Fibroblast of villous mesenchyme (primary cell): ENCODE measurements at regions not wholly inside any gene's neighbourhood (a gene's known extent, or its start where the extent isn't known, plus 50 kb on each side); places are given as distances from the start of the nearest gene placed in this dataset.

Experiments
- DNase-seq: peaks from one replicate; pipeline ENCODE4 v3.0.0-alpha.2; 2010; ENCODE audit warnings: low read depth
- H3K4me3 ChIP-seq: 2 replicates; pipeline ENCODE4 v1.5.1; 2011; ENCODE audit warnings: low read depth, mild to moderate bottlenecking, low read length
- TF ChIP-seq, protein P1 (sequence below): IDR thresholded peaks from 2 replicates; pipeline ENCODE4 v1.5.1; 2012; ENCODE audit warnings: low read depth, mild to moderate bottlenecking, low read length; ENCODE audit not compliant: insufficient read depth

- TF ChIP-seq, protein P1, sequence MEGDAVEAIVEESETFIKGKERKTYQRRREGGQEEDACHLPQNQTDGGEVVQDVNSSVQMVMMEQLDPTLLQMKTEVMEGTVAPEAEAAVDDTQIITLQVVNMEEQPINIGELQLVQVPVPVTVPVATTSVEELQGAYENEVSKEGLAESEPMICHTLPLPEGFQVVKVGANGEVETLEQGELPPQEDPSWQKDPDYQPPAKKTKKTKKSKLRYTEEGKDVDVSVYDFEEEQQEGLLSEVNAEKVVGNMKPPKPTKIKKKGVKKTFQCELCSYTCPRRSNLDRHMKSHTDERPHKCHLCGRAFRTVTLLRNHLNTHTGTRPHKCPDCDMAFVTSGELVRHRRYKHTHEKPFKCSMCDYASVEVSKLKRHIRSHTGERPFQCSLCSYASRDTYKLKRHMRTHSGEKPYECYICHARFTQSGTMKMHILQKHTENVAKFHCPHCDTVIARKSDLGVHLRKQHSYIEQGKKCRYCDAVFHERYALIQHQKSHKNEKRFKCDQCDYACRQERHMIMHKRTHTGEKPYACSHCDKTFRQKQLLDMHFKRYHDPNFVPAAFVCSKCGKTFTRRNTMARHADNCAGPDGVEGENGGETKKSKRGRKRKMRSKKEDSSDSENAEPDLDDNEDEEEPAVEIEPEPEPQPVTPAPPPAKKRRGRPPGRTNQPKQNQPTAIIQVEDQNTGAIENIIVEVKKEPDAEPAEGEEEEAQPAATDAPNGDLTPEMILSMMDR: no peak
- no peak for DNase-seq
- H3K4me3 ChIP-seq: no peak overlapping the region
Observed at GRCh38 chr10:20446561-20447193, 450.4 kb downstream of the NEBL start.

DNA sequence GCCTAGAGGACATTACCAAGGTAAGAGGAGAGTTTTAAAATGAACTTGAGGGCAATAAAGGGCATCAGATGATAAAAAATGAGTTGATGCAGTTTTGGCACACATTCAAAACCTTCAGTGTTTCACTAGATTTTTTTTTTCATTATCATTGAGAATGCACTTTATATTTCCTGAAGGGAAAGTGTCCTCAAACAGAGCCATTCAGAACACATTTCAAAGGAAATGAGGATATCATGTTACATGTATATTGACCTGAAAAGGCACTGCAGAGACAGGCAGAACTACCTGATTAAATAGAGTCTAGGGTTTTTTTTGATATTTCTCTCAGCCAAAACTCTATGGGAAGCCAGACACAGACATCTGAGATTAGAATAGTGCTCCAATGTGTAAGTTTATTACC is 454.0 kb downstream of the NEBL start:
- H3K4me3 ChIP-seq: no peak overlapping the region
- DNase-seq: no peak
- TF ChIP-seq, protein P1: no peak

DNA sequence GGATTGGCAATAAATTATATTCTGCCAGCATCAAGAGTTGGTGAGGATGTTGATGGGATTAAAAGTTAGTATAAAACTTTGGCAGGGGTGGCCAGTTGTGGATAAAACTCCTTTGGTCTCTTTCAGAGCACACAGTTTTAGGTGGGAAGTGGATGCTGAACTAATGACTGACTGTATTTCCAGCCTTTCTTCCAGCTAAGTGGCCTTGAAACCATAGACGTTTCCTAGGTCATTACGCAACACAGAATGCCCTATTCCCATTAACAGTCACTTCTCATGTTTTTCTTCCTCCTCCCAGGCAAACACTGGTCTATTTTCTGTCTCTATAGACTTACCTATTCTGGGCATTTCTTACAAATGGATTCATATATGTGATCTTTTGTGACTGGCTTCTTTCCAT is 467.4 kb downstream of the NEBL start:
- no peak for DNase-seq
- no peak overlapping the region for H3K4me3 ChIP-seq
- TF ChIP-seq, protein P1: no peak

DNA sequence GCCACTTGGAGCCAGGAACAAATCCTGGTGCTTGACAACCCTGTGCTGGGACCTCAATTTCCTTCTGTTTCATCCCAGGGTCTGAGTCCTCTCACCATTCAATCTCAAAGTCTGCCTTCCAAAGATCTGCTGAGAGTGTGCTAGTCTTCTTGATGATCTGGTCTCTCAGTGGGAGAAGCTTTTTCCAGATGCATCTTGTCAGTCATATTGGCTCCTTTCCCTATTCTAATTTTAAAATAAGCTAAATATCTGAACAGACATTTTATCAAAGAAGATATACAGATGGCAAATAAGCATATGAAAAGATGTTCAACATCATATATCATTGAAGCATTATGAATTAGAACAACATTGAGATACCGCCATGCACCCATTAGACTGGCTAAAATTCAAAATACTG is 469.3 kb downstream of the NEBL start:
- TF ChIP-seq, protein P1: no peak
- H3K4me3 ChIP-seq: no peak overlapping the region
- no peak for DNase-seq

DNA sequence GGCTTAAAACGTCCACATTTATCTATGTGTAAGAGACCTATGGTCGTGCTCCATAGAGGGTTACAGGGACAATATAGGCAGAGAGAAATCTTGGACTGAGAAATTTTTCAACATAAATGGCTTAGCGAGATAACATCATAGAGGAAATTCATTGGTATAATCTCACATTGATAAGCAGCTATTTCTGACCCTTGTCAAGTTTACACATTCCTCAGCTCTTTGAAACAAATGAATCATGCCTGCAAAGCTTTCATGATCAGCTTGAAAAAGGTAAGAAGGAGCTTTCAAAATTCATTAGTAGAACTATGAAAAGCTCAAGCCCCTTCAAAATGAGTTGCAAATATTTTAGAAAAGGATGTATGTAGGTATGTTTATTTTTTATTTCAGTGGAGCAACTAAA is 478.8 kb downstream of the NEBL start:
- DNase-seq: no peak
- no peak overlapping the region for H3K4me3 ChIP-seq
- TF ChIP-seq, protein P1: no peak

GRCh38 chr10:20417791-20418190 is 479.3 kb downstream of the NEBL start:
- no peak overlapping the region for H3K4me3 ChIP-seq
- DNase-seq: no peak
- TF ChIP-seq, protein P1: no peak

- TF ChIP-seq, protein P1: no peak
- no peak overlapping the region for H3K4me3 ChIP-seq
- no peak for DNase-seq
Observed at GRCh38 chr10:20415684-20416083, 481.4 kb downstream of the NEBL start.
